GM12873 (cell line): ENCODE measurements at regions not wholly inside any gene's neighbourhood (a gene's known extent, or its start where the extent isn't known, plus 50 kb on each side); places are given as distances from the start of the nearest gene placed in this dataset.

Source experiments
- TF ChIP-seq, protein P1 (sequence below): IDR thresholded peaks from 2 replicates; pipeline ENCODE4 v1.5.1; 2012; ENCODE audit warnings: low read depth, mild to moderate bottlenecking, moderate library complexity, low read length, control low read depth; ENCODE audit not compliant: insufficient read depth; ENCODE audit errors: missing control alignments

DNA sequence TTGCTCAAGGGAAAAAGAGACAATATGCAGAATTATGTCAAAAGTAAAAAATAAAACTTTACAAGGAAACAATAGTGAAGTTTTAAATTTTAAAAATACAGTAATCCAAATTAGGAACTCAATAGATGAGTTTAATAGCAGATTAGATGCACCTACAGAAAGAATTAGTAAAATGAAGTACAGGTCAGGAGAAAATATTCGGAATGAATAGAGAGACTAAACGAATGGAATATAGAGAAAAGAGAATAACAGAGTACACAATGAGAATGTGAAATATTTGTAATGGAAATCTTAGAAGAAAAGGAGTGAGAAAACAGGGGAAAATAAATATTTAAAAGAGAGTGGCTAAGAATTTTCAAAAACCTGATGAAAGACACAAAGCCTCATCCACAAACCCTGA, 275.7 kb upstream of the MMADHC start:
- TF ChIP-seq, protein P1, sequence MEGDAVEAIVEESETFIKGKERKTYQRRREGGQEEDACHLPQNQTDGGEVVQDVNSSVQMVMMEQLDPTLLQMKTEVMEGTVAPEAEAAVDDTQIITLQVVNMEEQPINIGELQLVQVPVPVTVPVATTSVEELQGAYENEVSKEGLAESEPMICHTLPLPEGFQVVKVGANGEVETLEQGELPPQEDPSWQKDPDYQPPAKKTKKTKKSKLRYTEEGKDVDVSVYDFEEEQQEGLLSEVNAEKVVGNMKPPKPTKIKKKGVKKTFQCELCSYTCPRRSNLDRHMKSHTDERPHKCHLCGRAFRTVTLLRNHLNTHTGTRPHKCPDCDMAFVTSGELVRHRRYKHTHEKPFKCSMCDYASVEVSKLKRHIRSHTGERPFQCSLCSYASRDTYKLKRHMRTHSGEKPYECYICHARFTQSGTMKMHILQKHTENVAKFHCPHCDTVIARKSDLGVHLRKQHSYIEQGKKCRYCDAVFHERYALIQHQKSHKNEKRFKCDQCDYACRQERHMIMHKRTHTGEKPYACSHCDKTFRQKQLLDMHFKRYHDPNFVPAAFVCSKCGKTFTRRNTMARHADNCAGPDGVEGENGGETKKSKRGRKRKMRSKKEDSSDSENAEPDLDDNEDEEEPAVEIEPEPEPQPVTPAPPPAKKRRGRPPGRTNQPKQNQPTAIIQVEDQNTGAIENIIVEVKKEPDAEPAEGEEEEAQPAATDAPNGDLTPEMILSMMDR = no peak

DNA sequence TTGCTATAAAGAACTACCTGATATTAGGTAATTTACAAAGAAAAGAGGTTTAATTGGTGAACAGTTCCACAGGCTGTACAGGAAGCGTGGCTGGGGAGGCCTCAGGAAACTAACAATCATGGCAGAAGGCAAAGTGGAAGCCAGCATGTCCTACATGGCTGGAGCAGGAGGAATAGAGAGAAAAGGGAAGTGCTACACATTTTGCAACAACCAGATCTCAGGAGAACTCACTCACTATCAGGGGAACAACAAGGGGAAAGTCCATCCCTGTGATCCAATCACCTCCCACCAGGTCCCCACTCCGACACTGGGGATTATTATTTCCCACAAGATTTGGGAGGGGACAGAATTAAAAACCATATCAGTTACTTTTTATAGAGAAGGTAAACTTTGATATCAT, 273.5 kb upstream of the MMADHC start:
- TF ChIP-seq, protein P1 = no peak

- TF ChIP-seq, protein P1 = no peak
These were observed 272.8 kb upstream of the MMADHC start for GRCh38 chr2:149860276-149860921.

GRCh38 chr2:149858901-149859634, 271.5 kb upstream of the MMADHC start:
- TF ChIP-seq, protein P1 = no peak

- TF ChIP-seq, protein P1 = no peak
These were observed 270.6 kb upstream of the MMADHC start for GRCh38 chr2:149858216-149858615.

DNA sequence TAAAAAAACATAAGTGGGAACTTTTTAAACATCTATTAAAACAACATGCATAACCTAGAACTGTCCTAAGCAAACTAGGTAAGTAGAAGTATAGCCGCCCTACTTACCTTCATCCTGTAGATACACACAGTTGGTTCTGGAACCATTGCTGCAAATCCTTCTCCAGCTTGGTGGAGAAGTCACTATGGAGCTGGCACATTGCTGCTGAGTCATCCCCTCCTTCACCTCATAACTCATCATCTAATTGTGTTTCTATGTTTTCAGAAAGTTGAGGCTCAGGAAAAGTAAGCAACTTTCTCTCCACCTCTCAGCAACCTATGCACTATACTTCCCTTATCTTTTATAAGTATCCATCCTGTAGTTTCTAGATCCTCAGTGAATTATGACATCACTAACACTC, 269.8 kb upstream of the MMADHC start:
- TF ChIP-seq, protein P1 = no peak

DNA sequence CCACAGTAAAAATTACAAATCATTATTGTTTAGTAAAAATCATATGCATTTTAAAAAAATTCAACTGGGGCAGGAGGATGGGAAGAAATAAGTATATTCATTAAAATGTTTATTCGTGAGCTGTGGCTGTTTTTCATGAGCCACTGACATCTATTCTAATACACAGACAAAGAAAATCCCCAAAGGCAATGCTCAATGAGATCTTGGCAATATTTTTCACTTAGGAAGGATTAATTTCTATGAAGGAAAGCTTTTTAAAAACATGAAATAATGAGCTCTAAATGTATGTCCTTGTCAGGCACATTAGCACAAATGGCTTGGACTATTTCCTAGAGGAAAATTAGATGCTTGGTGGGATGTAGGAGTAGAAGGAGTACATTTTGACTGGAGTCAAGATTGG, 262.0 kb upstream of the MMADHC start:
- TF ChIP-seq, protein P1 = no peak
